OCI-M2 (cell line): ENCODE measurements at regions not wholly inside any gene's neighbourhood (a gene's known extent, or its start where the extent isn't known, plus 50 kb on each side); places are given as distances from the start of the nearest gene placed in this dataset.

Source experiments
- DNase-seq: peaks from one replicate; lab custom pipeline; 2025; ENCODE audit not compliant: unreplicated experiment; lab: John Stamatoyannopoulos, UW

- DNase-seq, result no peak
Observed at GRCh38 chr13:50189450-50189849, 174.2 kb downstream of the KCNRG start.

GRCh38 chr13:50191004-50191403 is 175.8 kb downstream of the KCNRG start:
- no peak for DNase-seq

- DNase-seq, result no peak
Observed at GRCh38 chr13:50192272-50192813, 177.1 kb downstream of the KCNRG start.

- DNase-seq, result no peak
Observed at GRCh38 chr13:50195045-50195444, 179.8 kb downstream of the KCNRG start.

- DNase-seq, result no peak
Observed at GRCh38 chr13:50196118-50196517, 180.9 kb downstream of the KCNRG start.

GRCh38 chr13:50197705-50198104 is 182.5 kb downstream of the KCNRG start:
- DNase-seq, result no peak

- no peak for DNase-seq
Observed at GRCh38 chr13:50198508-50198907, 183.3 kb downstream of the KCNRG start.

GRCh38 chr13:50200569-50200968 is 185.3 kb downstream of the KCNRG start:
- no peak for DNase-seq

GRCh38 chr13:50200988-50201387 is 185.7 kb downstream of the KCNRG start:
- DNase-seq, result no peak

- no peak for DNase-seq
Observed at GRCh38 chr13:50202485-50202884, 187.2 kb downstream of the KCNRG start.

- no peak for DNase-seq
Observed at GRCh38 chr13:50203256-50203941, 188.2 kb downstream of the KCNRG start.

GRCh38 chr13:50205581-50205980 is 190.3 kb downstream of the KCNRG start:
- no peak for DNase-seq

GRCh38 chr13:50208826-50209335 is 193.6 kb downstream of the KCNRG start:
- no peak for DNase-seq

- no peak for DNase-seq
Observed at GRCh38 chr13:50209631-50210030, 194.4 kb downstream of the KCNRG start.

- no peak for DNase-seq
Observed at GRCh38 chr13:50213526-50213925, 198.3 kb downstream of the KCNRG start.

GRCh38 chr13:50214514-50214913 is 199.3 kb downstream of the KCNRG start:
- no peak for DNase-seq

GRCh38 chr13:50215399-50215798 is 200.2 kb downstream of the KCNRG start:
- no peak for DNase-seq

GRCh38 chr13:50219743-50220142 is 204.5 kb downstream of the KCNRG start:
- DNase-seq, result no peak

GRCh38 chr13:50220938-50221337 is 205.7 kb downstream of the KCNRG start:
- DNase-seq, result no peak

- no peak for DNase-seq
Observed at GRCh38 chr13:50222569-50223332, 207.5 kb downstream of the KCNRG start.

GRCh38 chr13:50224534-50224933 is 209.3 kb downstream of the KCNRG start:
- DNase-seq, result no peak
